SU-DHL-6 (cell line): ENCODE measurements at regions not wholly inside any gene's neighbourhood (a gene's known extent, or its start where the extent isn't known, plus 50 kb on each side); places are given as distances from the start of the nearest gene placed in this dataset.

ENCODE experiments used
- H2AFZ ChIP-seq: fragments of 200-600 bp; sonication (generic); 2 replicates; pipeline ENCODE4 v1.6.1; 2014; ENCODE audit warnings: low read depth, mild to moderate bottlenecking, moderate library complexity, mixed read lengths, antibody characterized with exemption, low read length; ENCODE audit not compliant: severe bottlenecking
- H3F3A ChIP-seq: fragments of 200-600 bp; shearing (Covaris generic); 2 replicates; pipeline ENCODE4 v1.6.0; 2016; ENCODE audit warnings: antibody characterized with exemption, mild to moderate bottlenecking; ENCODE audit not compliant: insufficient read depth
- H3K27ac ChIP-seq: fragments of 200-600 bp; sonication (generic); 2 replicates; pipeline ENCODE4 v1.5.1; 2016; ENCODE audit warnings: low read depth, mild to moderate bottlenecking, low read length, moderate library complexity, mixed read lengths
- H3K27me3 ChIP-seq: fragments of 200-600 bp; sonication (generic), shearing (Covaris generic); 2 replicates; pipeline ENCODE4 v1.6.0; 2014; ENCODE audit warnings: mild to moderate bottlenecking, low read length
- H3K36me3 ChIP-seq: fragments of 200-600 bp; sonication (generic); 2 replicates; pipeline ENCODE4 v1.6.1; 2014; ENCODE audit warnings: mild to moderate bottlenecking, low read length, mixed read lengths
- H3K4me2 ChIP-seq: fragments of 300-600, 200-600 bp; shearing (Covaris generic), sonication (generic); 2 replicates; pipeline ENCODE4 v1.6.0; 2014; ENCODE audit warnings: low read length, low read depth, mild to moderate bottlenecking; ENCODE audit not compliant: poor library complexity, severe bottlenecking
- H3K4me3 ChIP-seq: fragments of 200-600 bp; sonication (generic); 2 replicates; pipeline ENCODE4 v1.5.1; 2014; ENCODE audit warnings: antibody characterized with exemption, low read length, mild to moderate bottlenecking, mixed read lengths; ENCODE audit not compliant: insufficient read depth, poor library complexity, severe bottlenecking
- H3K79me2 ChIP-seq: fragments of 200-600 bp; sonication (generic); 2 replicates; pipeline ENCODE4 v1.6.1; 2014; ENCODE audit warnings: mild to moderate bottlenecking, low read length, moderate library complexity; ENCODE audit not compliant: insufficient read depth
- H3K9ac ChIP-seq: fragments of 200-600 bp; sonication (generic); 2 replicates; pipeline ENCODE4 v1.7.0; 2014; ENCODE audit warnings: mild to moderate bottlenecking, low read length
- H3K9me2 ChIP-seq: fragments of 200-600 bp; sonication (generic); replicated peaks from 2 replicates; pipeline ENCODE4 v1.6.1; 2014; ENCODE audit warnings: low read length; ENCODE audit not compliant: insufficient read depth
- H3K9me3 ChIP-seq: fragments of 200-600 bp; sonication (generic); 2 replicates; pipeline ENCODE4 v1.6.1; 2014; ENCODE audit warnings: low read length, mixed read lengths; ENCODE audit not compliant: insufficient read depth
- H4K20me1 ChIP-seq: fragments of 200-600 bp; sonication (generic); 2 replicates; pipeline ENCODE4 v1.6.1; 2014; ENCODE audit warnings: low read depth, mild to moderate bottlenecking, antibody characterized with exemption, low read length, moderate library complexity, mixed read lengths
- EZH2phosphoT487 ChIP-seq: fragments of 200-600 bp; sonication (generic), shearing (Covaris generic); conservative IDR thresholded peaks from 2 replicates; pipeline ENCODE4 v1.6.1; 2018; ENCODE audit warnings: mild to moderate bottlenecking, antibody characterized with exemption, low read length, moderate library complexity, mixed read lengths
- TF ChIP-seq, protein P1 (sequence below): fragments of 200-600 bp; sonication (generic); IDR thresholded peaks from one replicate; pipeline ENCODE4 v1.5.1; 2017; ENCODE audit warnings: antibody characterized with exemption, mild to moderate bottlenecking, low read length, moderate library complexity; ENCODE audit not compliant: insufficient read depth, poor library complexity, severe bottlenecking

DNA sequence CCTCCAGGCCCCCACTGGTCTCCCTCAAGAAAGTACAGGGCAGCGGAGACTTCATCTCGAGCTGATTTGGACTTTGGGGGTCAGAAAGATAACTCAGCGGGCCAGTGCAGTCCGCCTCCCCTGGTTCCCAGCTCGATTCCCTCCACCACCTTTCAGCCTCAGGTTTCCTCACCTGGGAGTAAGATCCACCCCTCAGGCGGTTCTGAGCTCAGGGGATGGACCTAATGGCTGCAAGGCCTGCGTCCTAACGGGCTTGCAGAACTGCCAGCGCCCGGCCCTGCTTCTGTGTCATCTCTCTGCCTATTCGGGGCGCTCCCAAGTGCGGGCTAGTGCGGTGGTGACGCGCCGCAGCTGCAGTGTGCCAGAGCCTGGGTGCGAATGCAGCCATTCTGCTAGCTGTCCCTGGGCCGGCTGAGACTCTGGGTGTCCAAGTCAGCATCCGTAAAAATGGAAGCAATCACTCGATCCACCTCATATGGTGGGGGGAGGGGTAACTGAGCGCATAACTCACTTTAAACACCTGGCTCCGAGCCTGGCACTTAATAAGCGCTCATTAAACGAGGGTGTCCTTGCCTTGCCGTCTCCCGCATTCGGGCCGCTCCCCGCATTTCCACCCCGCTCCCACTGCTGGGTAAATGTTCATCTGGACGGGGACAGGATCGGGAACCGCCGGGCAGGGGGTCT lies 129.6 kb upstream of the LHX1 start:
- TF ChIP-seq, protein P1, sequence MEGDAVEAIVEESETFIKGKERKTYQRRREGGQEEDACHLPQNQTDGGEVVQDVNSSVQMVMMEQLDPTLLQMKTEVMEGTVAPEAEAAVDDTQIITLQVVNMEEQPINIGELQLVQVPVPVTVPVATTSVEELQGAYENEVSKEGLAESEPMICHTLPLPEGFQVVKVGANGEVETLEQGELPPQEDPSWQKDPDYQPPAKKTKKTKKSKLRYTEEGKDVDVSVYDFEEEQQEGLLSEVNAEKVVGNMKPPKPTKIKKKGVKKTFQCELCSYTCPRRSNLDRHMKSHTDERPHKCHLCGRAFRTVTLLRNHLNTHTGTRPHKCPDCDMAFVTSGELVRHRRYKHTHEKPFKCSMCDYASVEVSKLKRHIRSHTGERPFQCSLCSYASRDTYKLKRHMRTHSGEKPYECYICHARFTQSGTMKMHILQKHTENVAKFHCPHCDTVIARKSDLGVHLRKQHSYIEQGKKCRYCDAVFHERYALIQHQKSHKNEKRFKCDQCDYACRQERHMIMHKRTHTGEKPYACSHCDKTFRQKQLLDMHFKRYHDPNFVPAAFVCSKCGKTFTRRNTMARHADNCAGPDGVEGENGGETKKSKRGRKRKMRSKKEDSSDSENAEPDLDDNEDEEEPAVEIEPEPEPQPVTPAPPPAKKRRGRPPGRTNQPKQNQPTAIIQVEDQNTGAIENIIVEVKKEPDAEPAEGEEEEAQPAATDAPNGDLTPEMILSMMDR = no peak
- no peak for TF ChIP-seq EZH2phosphoT487
- Histone ChIP-seq H3K9ac (no peak overlapping the region), H3K36me3 (no peaks in the 10 kb centered on the region), H4K20me1 (no peaks in the 10 kb centered on the region), H3K4me3 (no peak overlapping the region), H3K9me2 (no peaks in the 10 kb centered on the region), H3K27ac (no peak overlapping the region), H3F3A (no peaks in the 10 kb centered on the region), H3K27me3 (no peaks in the 10 kb centered on the region), H3K79me2 (no peaks in the 10 kb centered on the region), H2AFZ (no peak overlapping the region), H3K9me3 (no peaks in the 10 kb centered on the region), H3K4me2 (no peak overlapping the region)

DNA sequence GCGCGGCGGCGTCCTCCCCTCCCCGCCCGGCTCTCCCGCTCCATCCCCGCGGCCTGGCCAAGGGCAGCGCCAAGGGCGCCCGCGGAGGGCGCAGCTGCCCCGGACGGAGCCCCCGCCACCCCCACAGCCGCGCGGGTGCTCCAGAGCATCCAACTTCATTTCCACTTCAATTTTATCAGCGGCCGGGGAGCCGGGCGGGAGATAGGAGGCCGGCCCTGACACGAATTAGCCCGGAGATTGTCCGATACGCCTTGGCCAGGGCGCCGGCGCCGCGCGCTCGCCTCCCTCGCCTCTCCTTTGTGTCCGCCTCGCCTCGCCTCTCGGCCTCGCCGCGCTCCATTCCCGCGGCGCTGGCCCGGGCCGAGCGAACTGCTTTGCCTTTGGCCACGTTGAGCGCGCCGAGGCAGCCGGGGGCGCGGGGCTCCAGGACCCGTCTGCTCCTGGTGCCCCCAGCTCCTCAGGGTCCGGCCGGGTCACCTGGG lies 129.1 kb upstream of the LHX1 start:
- Histone ChIP-seq H3K27ac (no peak overlapping the region), H4K20me1 (no peaks in the 10 kb centered on the region), H2AFZ (no peak overlapping the region), H3K9me2 (no peaks in the 10 kb centered on the region), H3K4me2 (no peak overlapping the region), H3F3A (no peaks in the 10 kb centered on the region), H3K9ac (no peak overlapping the region), H3K9me3 (no peaks in the 10 kb centered on the region), H3K27me3 (no peaks in the 10 kb centered on the region), H3K4me3 (no peak overlapping the region), H3K79me2 (no peaks in the 10 kb centered on the region), H3K36me3 (no peaks in the 10 kb centered on the region)
- no peak for TF ChIP-seq EZH2phosphoT487
- TF ChIP-seq, protein P1 = no peak

DNA sequence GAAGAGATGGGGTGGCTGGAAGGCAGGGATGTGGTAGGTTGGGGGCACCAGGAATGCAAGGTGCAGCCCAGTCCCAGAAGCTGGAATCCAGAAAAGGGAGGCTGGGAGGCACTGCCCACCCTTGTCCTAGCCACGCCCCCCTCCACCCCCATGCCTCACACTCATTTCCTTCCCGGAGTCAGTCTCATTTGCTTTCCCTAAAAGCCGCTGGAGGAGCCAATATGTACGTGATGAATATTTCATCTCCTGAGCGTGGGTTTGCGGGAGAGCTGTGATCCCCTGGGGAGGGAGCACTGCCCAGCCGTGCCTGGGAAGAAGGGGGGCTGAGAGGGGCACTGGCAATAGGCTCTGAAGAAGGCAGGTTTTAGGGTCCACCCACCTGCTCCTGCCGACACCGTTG lies 124.5 kb upstream of the LHX1 start:
- H3K27me3 ChIP-seq = no peaks in the 10 kb centered on the region
- no peaks in the 10 kb centered on the region for H3K36me3 ChIP-seq
- H3K27ac ChIP-seq = no peak overlapping the region
- H4K20me1 ChIP-seq = no peaks in the 10 kb centered on the region
- TF ChIP-seq, protein P1 = no peak
- no peak for TF ChIP-seq EZH2phosphoT487
- no peaks in the 10 kb centered on the region for H3K9me2 ChIP-seq
- H3K9me3 ChIP-seq = no peaks in the 10 kb centered on the region
- H3K4me3 ChIP-seq = no peak overlapping the region
- no peak overlapping the region for H2AFZ ChIP-seq
- H3K9ac ChIP-seq = no peak overlapping the region
- no peaks in the 10 kb centered on the region for H3F3A ChIP-seq
- H3K4me2 ChIP-seq = no peak overlapping the region
- no peaks in the 10 kb centered on the region for H3K79me2 ChIP-seq
